COLO668 (cell line): ENCODE measurements at regions not wholly inside any gene's neighbourhood (a gene's known extent, or its start where the extent isn't known, plus 50 kb on each side); places are given as distances from the start of the nearest gene placed in this dataset.
"Not testable (repeated sequence)": the region's sequence is repeated elsewhere in the genome, so short reads cannot be mapped to it uniquely, and the experiment has no call there.

Source experiments
- DNase-seq: peaks from one replicate; lab custom pipeline; 2025; ENCODE audit not compliant: unreplicated experiment; lab: John Stamatoyannopoulos, UW

DNA sequence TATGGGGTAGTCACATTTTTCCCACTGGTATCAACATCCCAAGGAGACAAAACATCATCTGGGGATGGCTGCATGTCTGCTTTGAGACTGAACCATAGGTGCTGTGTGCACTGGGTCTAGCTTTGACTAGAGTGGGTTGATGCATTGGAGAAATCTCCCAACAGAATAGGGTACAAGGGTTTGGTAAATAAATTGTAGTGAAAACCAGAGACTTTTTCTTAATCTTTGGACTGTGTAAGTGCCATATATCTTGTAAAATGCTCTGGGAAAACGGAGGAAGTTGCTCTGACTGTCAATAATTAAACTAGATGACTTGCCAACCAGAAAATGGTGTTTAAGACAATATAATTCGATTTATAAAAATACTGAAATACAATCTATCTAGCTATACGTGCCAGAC lies 1064.0 kb upstream of the SLIT2 start:
- DNase-seq, result no peak

- no peak for DNase-seq
These were observed 1064.6 kb upstream of the SLIT2 start for GRCh38 chr4:19187096-19187495.

- DNase-seq, result not testable (repeated sequence)
These were observed 1070.1 kb upstream of the SLIT2 start for GRCh38 chr4:19181631-19182030.

DNA sequence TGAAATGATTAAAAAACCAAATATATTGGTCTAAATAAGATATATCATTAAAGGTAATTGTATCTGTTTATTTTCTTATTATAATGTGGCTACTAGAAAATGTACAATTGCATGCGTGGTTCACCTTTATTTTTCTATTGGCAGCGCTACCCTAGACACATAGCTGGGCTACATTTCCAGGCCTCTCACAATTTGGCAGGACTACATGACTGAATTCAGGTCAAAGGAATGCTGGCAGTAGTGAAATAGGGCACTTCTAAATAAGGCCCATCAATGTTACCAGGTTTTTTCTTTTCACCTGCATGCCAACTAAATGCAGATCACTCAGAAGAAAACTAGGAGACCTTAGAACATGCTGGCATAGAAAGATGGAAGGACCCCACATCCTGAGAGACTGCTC lies 1072.9 kb upstream of the SLIT2 start:
- DNase-seq, result no peak

DNA sequence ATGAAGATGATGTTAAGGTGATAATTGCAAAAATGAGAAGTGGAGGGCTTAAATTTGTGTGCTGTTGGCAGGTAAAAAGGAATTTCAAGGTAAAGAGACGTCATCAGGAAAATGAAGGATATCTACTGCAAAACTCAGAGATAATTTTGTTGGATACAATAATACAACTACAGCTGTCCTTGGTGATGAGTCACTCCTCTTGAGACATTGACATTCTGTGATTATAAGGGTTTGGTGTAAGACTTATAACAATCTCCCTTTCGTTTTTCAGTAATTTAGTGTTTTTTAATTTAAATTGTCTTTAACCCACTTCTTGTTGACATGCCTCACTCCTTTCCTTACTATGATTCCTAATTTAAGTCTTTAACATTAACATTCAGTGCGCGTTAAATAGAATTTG lies 1074.1 kb upstream of the SLIT2 start:
- no peak for DNase-seq

GRCh38 chr4:19171832-19172231 lies 1079.9 kb upstream of the SLIT2 start:
- no peak for DNase-seq

- no peak for DNase-seq
These were observed 1084.4 kb upstream of the SLIT2 start for GRCh38 chr4:19167311-19167710.

- DNase-seq, result no peak
These were observed 1087.4 kb upstream of the SLIT2 start for GRCh38 chr4:19164334-19164733.

DNA sequence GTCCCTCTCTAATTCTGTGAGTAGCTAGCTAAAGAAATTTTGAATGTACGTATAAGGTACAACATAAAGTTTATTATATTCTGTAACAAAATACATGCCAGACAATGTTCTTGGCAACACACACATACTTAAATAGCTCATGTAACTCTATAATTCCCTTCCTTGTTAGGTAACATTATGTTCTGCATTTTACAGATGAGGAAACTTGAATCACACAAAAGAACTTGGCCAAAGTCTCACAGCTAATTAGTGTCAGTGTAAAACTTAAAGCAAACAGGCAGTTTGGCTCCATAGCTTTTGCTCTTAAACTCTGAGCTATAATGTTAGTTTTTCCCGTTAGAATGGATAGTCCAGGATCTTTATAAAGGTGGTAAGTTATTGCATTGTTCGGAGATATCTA lies 1091.8 kb upstream of the SLIT2 start:
- DNase-seq, result no peak

DNA sequence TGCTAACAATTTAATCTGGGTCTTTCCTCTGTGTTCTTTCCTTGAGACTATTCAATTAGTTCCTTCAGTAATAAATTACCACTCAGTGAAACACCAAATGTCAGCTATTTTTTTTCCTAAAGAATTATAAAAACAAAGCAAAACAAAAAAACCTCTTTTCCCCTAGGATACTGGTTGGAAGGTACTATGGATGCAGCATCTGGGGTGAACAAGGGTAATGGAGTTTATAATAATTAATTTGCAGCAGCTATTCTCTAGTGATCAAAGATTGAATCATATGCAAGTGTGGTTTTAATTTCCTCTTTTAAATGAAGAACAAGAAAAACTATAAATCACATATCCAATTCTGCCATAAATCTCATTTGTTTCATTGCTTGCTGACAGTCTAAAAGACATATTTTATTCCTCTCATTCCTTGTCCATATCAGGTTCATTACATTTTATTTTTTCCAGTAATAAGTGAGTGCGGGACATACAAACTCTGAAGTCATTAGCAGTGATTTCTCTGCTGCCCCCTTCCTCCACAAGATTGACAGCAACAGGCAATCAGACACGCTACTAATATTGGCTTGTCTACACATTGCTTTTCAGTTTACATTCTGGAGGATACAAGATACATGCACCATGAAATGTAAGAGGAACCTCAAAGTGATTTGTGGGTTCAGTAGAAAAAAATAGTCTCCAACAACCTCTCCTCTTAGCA lies 1093.4 kb upstream of the SLIT2 start:
- no peak for DNase-seq

DNA sequence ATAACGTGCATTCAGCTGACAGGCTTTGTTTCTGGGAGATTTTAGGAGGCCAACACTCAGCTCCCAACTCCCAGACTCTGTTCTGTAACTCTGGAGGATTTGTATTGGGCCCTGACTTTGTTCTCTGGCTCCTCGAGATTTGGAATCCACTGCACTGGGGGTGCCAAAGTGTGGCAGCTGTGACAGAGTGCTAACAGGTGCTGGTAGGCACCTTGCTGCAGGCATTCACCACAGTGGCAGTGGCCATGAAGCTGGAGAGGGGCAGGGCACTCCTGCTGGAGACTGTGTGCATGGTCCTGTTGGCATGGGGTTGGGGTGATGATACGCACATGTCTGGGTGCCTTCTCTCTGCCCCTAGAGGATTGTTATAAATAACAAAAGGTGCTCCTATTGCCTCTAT lies 1094.9 kb upstream of the SLIT2 start:
- DNase-seq, result no peak

DNA sequence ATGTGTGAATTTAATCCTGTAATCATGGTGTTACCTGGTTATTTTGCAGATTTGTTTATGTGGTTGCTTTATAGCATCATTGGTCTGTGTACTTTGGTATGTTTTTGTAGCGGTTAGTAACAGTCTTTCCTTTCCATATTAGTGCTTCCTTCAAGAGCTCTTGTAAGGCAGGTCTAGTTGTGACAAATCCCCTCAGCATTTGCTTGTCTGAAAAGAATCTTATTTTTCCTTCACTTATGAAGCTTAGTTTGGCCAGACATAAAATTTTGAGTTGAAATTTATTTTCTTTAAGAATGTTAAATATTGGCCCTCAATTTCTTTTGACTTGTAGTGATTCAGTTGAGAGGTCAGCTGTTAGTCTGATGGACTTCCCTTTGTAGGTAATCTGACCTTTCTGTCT lies 1096.1 kb upstream of the SLIT2 start:
- no peak for DNase-seq

GRCh38 chr4:19154267-19154666 lies 1097.4 kb upstream of the SLIT2 start:
- not testable (repeated sequence) for DNase-seq

DNA sequence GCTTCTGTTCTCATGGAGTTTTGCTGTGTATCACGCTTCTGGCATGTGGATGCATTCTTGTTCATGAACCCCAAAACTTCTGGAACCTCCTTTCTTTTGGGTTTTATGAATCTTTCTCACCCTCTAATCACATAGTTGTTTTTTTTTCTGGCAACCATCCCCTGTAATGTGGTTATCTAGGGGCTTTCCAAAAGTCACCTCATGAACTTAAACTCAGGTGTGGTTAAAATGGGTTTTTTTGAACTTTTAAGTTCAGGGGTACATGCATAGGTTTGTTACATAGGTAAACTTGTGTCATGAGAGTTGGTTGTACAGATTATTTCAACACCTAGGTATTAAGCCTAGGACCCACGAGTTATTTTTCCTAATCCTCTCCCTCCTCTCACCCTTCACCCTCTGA lies 1099.4 kb upstream of the SLIT2 start:
- DNase-seq, result no peak

- no peak for DNase-seq
These were observed 1100.0 kb upstream of the SLIT2 start for GRCh38 chr4:19151684-19152083.

DNA sequence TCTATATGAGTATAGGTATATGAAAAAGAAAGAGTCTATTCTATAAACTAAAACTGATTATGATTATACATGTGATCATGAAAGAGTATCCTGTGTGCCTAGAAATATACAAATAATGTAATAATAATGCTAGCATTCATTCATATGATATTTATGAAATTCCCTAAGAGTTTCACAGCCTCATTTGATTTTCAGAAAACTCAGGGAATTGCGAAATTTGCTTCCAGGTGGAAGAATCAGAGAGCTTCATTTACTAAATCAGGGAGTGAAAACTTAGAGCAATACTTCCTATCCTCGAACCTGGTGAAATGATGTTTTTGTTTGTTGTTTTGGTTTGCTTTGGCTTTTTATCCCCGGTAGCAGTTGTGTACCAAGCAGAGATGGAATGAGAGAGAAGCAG lies 1105.7 kb upstream of the SLIT2 start:
- no peak for DNase-seq

DNA sequence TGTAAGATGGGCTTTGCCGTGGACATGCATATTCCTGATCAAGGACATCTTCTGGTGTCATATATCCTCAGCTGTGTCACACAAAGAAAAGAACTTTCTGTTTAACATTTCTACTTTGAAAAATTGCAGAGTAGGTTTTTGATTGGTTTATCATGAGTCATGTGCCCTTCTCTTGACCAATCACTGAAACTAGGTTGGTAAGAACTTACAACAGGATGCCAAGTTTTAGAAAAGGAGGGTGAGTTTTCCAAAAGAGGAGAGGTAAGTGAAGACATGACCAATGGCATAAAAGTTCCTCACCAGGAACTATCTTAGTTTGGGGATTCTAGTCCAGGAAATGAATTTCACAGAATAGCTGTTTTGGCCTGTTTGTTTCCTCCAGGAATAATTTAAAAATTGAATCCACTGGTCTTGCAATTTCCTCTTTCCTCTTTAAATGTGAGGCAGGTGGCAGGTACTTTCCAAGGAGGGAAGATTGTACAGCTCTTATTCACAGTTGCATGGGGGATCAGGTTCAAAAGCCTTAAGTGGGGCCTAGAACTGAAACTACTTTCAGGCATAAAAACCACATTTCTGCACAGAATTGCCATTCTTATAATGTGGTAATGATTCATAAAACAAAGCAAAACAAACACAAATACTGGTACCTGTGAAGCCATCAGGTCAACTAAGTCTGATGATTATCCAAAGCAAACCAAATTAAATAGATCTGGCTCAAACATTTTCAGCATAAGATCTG lies 1114.5 kb upstream of the LCORL start:
- no peak for DNase-seq

GRCh38 chr4:19134685-19135084 lies 1113.1 kb upstream of the LCORL start:
- no peak for DNase-seq

- no peak for DNase-seq
These were observed 1111.8 kb upstream of the LCORL start for GRCh38 chr4:19133315-19133714.

DNA sequence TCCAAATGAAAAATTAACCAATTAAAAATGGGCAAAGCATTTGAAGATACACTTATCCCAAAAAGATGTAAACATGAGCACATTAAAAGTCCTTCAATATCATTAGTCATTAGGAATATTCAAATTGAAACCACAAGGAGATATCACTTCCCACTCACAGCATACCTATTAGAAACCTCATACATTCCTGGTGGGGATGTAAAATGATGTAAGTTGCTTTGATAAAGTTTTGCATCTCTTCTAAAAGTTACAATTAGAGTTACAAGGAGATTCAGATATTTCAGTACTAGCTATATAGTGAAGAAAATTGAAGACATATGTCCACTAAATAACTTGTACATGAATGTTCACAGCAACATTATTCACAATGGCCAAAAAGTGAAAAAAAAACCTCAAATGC lies 1109.3 kb upstream of the LCORL start:
- DNase-seq, result no peak

DNA sequence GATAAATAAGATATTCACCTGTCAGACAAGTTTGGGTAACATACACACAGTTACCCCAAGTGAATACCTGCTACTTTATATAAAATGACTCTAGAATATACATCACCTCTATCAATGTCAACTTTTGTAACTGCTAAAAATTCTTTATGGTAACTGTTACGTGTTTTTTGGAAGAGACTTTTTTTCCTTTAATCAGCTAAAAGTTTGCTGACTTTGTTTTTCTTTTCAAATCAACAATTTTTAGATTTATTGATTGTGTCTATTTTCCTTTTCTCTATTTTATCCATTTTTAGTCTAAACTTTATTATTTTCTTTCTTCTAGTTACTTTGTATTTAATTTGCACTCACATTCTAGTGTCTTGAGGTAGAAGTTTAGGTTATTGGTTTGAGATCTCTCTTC lies 1106.6 kb upstream of the LCORL start:
- no peak for DNase-seq

GRCh38 chr4:19126903-19127302 lies 1105.3 kb upstream of the LCORL start:
- DNase-seq, result no peak

- DNase-seq, result no peak
These were observed 1102.1 kb upstream of the LCORL start for GRCh38 chr4:19123681-19124080.
